Gastroesophageal sphincter (tissue), 3 donors: ENCODE measurements at regions not wholly inside any gene's neighbourhood (a gene's known extent, or its start where the extent isn't known, plus 50 kb on each side); places are given as distances from the start of the nearest gene placed in this dataset.

Experiments used
- POLR2A ChIP-seq, 2 donors: fragments of 450-650 bp; IDR thresholded peaks; one replicate each; pipeline ENCODE4 v1.6.1; 2017; ENCODE audit warnings: antibody characterized with exemption in 2 of 2, mild to moderate bottlenecking in 2 of 2, moderate library complexity in 1 of 2
- TF ChIP-seq, protein P1 (sequence below), 4 experiments: fragments of 200-600 bp in 2 of 4; fragments of 450-650 bp in 2 of 4; sonication (generic) in 1 of 4; IDR thresholded peaks; one replicate each; pipeline ENCODE4 v1.5.1; 2017 to 2019; ENCODE audit warnings: antibody characterized with exemption in 4 of 4, mild to moderate bottlenecking in 2 of 4, moderate library complexity in 2 of 4

DNA sequence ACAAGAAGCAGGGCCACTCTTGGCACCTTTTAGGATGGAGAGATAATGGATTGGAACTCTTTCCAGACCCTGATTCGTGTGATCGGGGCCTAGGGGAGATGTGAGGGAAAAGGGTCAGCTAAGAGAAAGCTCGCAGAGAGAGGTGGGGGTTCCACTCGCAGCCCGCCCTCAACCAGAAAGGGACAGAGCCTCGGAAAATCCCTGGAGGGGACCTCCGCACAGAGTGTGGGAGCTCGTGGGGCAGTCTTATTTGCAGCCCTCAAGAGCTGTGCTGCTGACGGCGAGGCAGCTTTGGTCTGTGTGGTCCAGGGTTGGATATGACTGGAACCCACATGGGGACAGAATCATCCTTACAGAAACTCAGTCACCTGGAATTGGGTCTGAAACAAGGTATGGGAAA, 184.3 kb upstream of the PMEPA1 start:
- TF ChIP-seq, protein P1, sequence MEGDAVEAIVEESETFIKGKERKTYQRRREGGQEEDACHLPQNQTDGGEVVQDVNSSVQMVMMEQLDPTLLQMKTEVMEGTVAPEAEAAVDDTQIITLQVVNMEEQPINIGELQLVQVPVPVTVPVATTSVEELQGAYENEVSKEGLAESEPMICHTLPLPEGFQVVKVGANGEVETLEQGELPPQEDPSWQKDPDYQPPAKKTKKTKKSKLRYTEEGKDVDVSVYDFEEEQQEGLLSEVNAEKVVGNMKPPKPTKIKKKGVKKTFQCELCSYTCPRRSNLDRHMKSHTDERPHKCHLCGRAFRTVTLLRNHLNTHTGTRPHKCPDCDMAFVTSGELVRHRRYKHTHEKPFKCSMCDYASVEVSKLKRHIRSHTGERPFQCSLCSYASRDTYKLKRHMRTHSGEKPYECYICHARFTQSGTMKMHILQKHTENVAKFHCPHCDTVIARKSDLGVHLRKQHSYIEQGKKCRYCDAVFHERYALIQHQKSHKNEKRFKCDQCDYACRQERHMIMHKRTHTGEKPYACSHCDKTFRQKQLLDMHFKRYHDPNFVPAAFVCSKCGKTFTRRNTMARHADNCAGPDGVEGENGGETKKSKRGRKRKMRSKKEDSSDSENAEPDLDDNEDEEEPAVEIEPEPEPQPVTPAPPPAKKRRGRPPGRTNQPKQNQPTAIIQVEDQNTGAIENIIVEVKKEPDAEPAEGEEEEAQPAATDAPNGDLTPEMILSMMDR (IDR thresholded peaks at IDR 0.05): no peak
- no peak for TF ChIP-seq POLR2A (IDR thresholded peaks at IDR 0.05)
